Fibroblast of lung (primary cell): ENCODE measurements at regions not wholly inside any gene's neighbourhood (a gene's known extent, or its start where the extent isn't known, plus 50 kb on each side); places are given as distances from the start of the nearest gene placed in this dataset.

Experiments used
- DNase-seq, 2 donors: peaks; one replicate each; pipeline versions ENCODE4 v3.0.0 to v3.0.0-alpha.2; 2010; ENCODE audit warnings: low read depth in 2 of 2
- H2AFZ ChIP-seq: 2 replicates; pipeline ENCODE4 v1.5.1; 2012; ENCODE audit warnings: low read length, control low read depth, inconsistent platforms
- H3K27ac ChIP-seq: 2 replicates; pipeline ENCODE4 v1.5.1; 2011; ENCODE audit warnings: low read length, control low read depth; ENCODE audit not compliant: insufficient read depth
- H3K27me3 ChIP-seq: 2 replicates; pipeline ENCODE4 v1.5.1; 2011; ENCODE audit warnings: mild to moderate bottlenecking, low read length; ENCODE audit not compliant: control insufficient read depth, insufficient read depth
- H3K36me3 ChIP-seq: 2 replicates; pipeline ENCODE4 v1.5.1; 2011; ENCODE audit warnings: low read length; ENCODE audit not compliant: control insufficient read depth, insufficient read depth
- H3K4me1 ChIP-seq: 2 replicates; pipeline ENCODE4 v1.5.1; 2011; ENCODE audit warnings: low read length; ENCODE audit not compliant: control insufficient read depth, insufficient read depth; ENCODE audit errors: extremely low read depth
- H3K4me2 ChIP-seq: 2 replicates; pipeline ENCODE4 v1.5.1; 2011; ENCODE audit warnings: low read length, control low read depth; ENCODE audit not compliant: insufficient read depth; ENCODE audit errors: extremely low read depth
- H3K4me3 ChIP-seq, 4 experiments: fragments of 200-600 bp in 1 of 4; sonication (generic) in 1 of 4; replicated peaks in 1 of 4; 2 replicates each; pipeline ENCODE4 v1.5.1; 2011 to 2016; ENCODE audit warnings: low read length in 4 of 4, low read depth in 3 of 4, mild to moderate bottlenecking in 3 of 4, control low read depth in 2 of 4, inconsistent platforms in 1 of 4, mixed read lengths in 1 of 4; ENCODE audit not compliant: insufficient read depth in 1 of 4; ENCODE audit errors: control extremely low read depth in 1 of 4
- H3K79me2 ChIP-seq: 2 replicates; pipeline ENCODE4 v1.5.1; 2012; ENCODE audit warnings: mild to moderate bottlenecking, low read length, inconsistent platforms; ENCODE audit not compliant: control insufficient read depth, insufficient read depth
- H3K9ac ChIP-seq: 2 replicates; pipeline ENCODE4 v1.5.1; 2011; ENCODE audit warnings: mild to moderate bottlenecking, low read length, control low read depth; ENCODE audit not compliant: insufficient read depth
- H3K9me3 ChIP-seq: 2 replicates; pipeline ENCODE4 v1.5.1; 2012; ENCODE audit warnings: low read depth, low read length; ENCODE audit not compliant: control insufficient read depth, insufficient read depth
- H4K20me1 ChIP-seq: 2 replicates; pipeline ENCODE4 v1.5.1; 2011; ENCODE audit warnings: low read length; ENCODE audit not compliant: control insufficient read depth, insufficient read depth; ENCODE audit errors: extremely low read depth
- EZH2 ChIP-seq: IDR thresholded peaks from 2 replicates; pipeline ENCODE4 v1.5.1; 2012; ENCODE audit warnings: low read length, control low read depth, mild to moderate bottlenecking; ENCODE audit errors: missing control alignments
- TF ChIP-seq, protein P1 (sequence below), 2 donors: IDR thresholded peaks in 1 of 2; conservative IDR thresholded peaks in 1 of 2; 1 replicate in 1 of 2; 2 replicates in 1 of 2; pipeline ENCODE4 v1.5.1; 2011 to 2012; ENCODE audit warnings: low read length in 2 of 2, control low read depth in 1 of 2, inconsistent platforms in 1 of 2, low read depth in 1 of 2, mild to moderate bottlenecking in 1 of 2

DNA sequence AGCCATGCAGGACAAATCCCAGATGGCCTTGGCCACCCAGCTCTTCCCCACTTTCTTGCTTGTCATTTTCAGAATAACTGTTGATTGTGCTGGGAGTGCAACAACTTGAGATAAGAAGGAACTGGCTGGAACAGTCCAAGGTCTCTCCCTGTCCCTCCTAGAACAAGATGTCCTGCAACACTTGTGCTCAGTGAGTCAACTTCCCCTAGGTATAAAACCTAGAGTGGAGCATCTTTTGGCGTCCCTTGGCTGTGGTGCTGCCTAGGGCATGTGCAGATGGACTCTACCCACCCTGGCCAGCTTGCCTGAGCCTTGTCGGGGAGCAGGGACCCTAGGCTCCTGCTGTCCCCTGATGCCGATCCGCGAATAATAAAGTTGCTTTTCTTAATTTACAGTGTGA lies 50.7 kb upstream of the SLC22A11 start:
- TF ChIP-seq EZH2 = no peak
- TF ChIP-seq, protein P1, sequence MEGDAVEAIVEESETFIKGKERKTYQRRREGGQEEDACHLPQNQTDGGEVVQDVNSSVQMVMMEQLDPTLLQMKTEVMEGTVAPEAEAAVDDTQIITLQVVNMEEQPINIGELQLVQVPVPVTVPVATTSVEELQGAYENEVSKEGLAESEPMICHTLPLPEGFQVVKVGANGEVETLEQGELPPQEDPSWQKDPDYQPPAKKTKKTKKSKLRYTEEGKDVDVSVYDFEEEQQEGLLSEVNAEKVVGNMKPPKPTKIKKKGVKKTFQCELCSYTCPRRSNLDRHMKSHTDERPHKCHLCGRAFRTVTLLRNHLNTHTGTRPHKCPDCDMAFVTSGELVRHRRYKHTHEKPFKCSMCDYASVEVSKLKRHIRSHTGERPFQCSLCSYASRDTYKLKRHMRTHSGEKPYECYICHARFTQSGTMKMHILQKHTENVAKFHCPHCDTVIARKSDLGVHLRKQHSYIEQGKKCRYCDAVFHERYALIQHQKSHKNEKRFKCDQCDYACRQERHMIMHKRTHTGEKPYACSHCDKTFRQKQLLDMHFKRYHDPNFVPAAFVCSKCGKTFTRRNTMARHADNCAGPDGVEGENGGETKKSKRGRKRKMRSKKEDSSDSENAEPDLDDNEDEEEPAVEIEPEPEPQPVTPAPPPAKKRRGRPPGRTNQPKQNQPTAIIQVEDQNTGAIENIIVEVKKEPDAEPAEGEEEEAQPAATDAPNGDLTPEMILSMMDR (conservative IDR thresholded peaks at IDR 0.05 in 1 of 2, IDR thresholded peaks at IDR 0.05 in 1 of 2; ENCODE audit: low read depth in 1 of 2, low read length in 2 of 2) = no peak
- Histone ChIP-seq H3K9ac (no peak overlapping the region), H2AFZ (no peak overlapping the region), H3K4me2 (no peak overlapping the region), H4K20me1 (no peaks in the 10 kb centered on the region), H3K4me3 (no peak overlapping the region), H3K27ac (no peak overlapping the region), H3K9me3 (no peaks in the 10 kb centered on the region), H3K36me3 (no peaks in the 10 kb centered on the region), H3K4me1 (no peaks in the 10 kb centered on the region), H3K27me3 (peaks cover 3% of the 10 kb centered on the region), H3K79me2 (no peaks in the 10 kb centered on the region)
- DNase-seq = no peak
